Testis (tissue), 2 donors: ENCODE measurements at regions not wholly inside any gene's neighbourhood (a gene's known extent, or its start where the extent isn't known, plus 50 kb on each side); places are given as distances from the start of the nearest gene placed in this dataset.

Source experiments
- CTCF ChIP-seq, 3 experiments: fragments of 450-650 bp in 2 of 3; fragments of 200-600 bp in 1 of 3; sonication (generic) in 1 of 3; IDR thresholded peaks; one replicate each; pipeline ENCODE4 v1.5.1; 2016 to 2019; ENCODE audit warnings: antibody characterized with exemption in 3 of 3, mild to moderate bottlenecking in 2 of 3, moderate library complexity in 1 of 3
- POLR2A ChIP-seq: fragments of 450-650 bp; IDR thresholded peaks from one replicate; pipeline ENCODE4 v1.6.1; 2017; ENCODE audit warnings: antibody characterized with exemption, mild to moderate bottlenecking, moderate library complexity

DNA sequence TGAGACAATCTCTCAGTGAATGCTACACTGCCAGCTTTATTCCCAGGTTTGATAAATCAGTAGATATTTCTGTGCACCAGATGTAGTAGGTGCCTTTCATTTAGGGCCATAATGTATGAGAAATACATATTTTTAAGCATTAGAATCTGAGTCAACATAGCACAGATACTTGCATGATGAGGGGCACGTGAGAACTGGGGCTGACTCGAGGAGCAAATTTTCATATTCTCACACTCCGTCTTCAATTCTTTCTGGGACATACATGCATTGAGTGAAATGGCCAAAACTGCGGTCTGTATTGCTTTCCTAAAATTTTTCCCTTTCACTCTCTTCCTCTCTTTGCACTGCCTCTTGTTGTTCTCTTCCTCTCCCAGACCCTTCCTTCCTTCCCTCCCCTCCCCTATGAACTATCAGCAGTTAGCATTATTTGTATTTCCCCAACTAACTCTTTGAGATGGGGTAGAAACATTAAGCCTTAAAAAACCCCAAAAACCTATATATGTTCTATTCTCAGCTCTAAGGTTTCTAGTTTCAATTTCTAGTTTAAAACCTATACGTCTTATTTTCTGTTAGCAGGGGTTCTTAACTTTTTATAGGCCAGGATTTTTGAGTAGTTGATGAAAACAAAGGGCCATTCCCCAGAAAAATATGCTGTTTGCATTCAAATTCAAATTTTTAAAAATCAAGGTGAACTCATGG lies 289.1 kb downstream of the PTBP2 start:
- TF ChIP-seq CTCF (IDR thresholded peaks at IDR 0.05) (no peak), POLR2A (no peak)
